KMS-11 (cell line): ENCODE measurements at regions not wholly inside any gene's neighbourhood (a gene's known extent, or its start where the extent isn't known, plus 50 kb on each side); places are given as distances from the start of the nearest gene placed in this dataset.

Experiments
- H2AFZ ChIP-seq: fragments of 200-600 bp; sonication (generic); 2 replicates; pipeline ENCODE4 v1.6.1; 2016; ENCODE audit warnings: antibody characterized with exemption, mixed run types, low read depth
- H3K27ac ChIP-seq: fragments of 200-600 bp; sonication (generic); 2 replicates; pipeline ENCODE4 v1.6.1; 2016; ENCODE audit warnings: mild to moderate bottlenecking, mixed run types
- H3K27me3 ChIP-seq: fragments of 200-600 bp; sonication (generic); 2 replicates; pipeline ENCODE4 v1.6.1; 2017; ENCODE audit warnings: mild to moderate bottlenecking, low read depth, mixed run types, moderate library complexity; ENCODE audit not compliant: insufficient read depth
- H3K36me3 ChIP-seq: fragments of 200-600 bp; sonication (generic); 2 replicates; pipeline ENCODE4 v1.6.1; 2017; ENCODE audit warnings: mild to moderate bottlenecking, mixed run types; ENCODE audit not compliant: insufficient read depth
- H3K4me1 ChIP-seq: fragments of 200-600 bp; sonication (generic); 2 replicates; pipeline ENCODE4 v1.6.1; 2016; ENCODE audit warnings: mild to moderate bottlenecking, low read depth, mixed run types; ENCODE audit not compliant: poor library complexity, severe bottlenecking
- H3K4me2 ChIP-seq: fragments of 200-600 bp; sonication (generic); 2 replicates; pipeline ENCODE4 v1.7.0; 2016; ENCODE audit warnings: mild to moderate bottlenecking, mixed run types
- H3K4me3 ChIP-seq: fragments of 200-600 bp; sonication (generic); IDR thresholded peaks from 2 replicates; pipeline ENCODE4 v1.6.1; 2017; ENCODE audit warnings: low read depth, low read length, mixed read lengths; ENCODE audit not compliant: insufficient read depth
- H3K79me2 ChIP-seq: fragments of 200-600 bp; sonication (generic); 2 replicates; pipeline ENCODE4 v1.6.1; 2016; ENCODE audit warnings: low read depth, mixed run types; ENCODE audit not compliant: insufficient read depth
- H3K9ac ChIP-seq: fragments of 200-600 bp; sonication (generic); 2 replicates; pipeline ENCODE4 v1.6.1; 2016; ENCODE audit warnings: mild to moderate bottlenecking, mixed run types
- H4K20me1 ChIP-seq: fragments of 200-600 bp; sonication (generic); 2 replicates; pipeline ENCODE4 v1.6.1; 2016; ENCODE audit warnings: mild to moderate bottlenecking, mixed run types; ENCODE audit not compliant: insufficient read depth
- TF ChIP-seq, protein P1 (sequence below): fragments of 200-600 bp; sonication (generic); conservative IDR thresholded peaks from 2 replicates; pipeline ENCODE4 v1.6.1; 2017; ENCODE audit warnings: low read depth, mild to moderate bottlenecking, antibody characterized with exemption, low read length, moderate library complexity, mixed read lengths

DNA sequence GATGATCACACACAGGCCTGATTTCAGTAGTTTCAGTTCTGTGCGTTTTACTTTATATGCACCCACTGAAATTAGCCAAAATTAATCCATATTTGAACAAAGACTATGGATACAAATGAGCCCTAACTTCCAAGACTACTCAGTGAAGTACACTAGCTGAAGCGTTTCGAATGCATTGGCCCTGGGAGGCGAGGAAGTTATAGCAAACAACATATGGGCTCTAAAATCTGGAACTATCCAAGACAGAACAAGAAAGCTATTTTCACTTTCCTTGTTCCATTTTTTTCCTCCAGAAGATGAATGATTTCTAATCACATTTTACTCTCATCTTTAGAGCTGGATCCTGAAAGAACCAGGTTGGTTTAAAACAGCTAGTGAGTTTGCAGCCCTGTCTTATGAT lies 399.4 kb upstream of the HNRNPA3 start:
- Histone ChIP-seq H4K20me1 (no peaks in the 10 kb centered on the region), H3K36me3 (no peaks in the 10 kb centered on the region), H3K4me1 (peaks cover 18% of the 10 kb centered on the region), H3K9ac (no peak overlapping the region), H2AFZ (no peak overlapping the region), H3K4me2 (no peak overlapping the region), H3K79me2 (no peaks in the 10 kb centered on the region), H3K27me3 (no peaks in the 10 kb centered on the region; the same call in 1 of the 2 replicates), H3K4me3 (no peak overlapping the region), H3K27ac (no peak overlapping the region)
- TF ChIP-seq, protein P1, sequence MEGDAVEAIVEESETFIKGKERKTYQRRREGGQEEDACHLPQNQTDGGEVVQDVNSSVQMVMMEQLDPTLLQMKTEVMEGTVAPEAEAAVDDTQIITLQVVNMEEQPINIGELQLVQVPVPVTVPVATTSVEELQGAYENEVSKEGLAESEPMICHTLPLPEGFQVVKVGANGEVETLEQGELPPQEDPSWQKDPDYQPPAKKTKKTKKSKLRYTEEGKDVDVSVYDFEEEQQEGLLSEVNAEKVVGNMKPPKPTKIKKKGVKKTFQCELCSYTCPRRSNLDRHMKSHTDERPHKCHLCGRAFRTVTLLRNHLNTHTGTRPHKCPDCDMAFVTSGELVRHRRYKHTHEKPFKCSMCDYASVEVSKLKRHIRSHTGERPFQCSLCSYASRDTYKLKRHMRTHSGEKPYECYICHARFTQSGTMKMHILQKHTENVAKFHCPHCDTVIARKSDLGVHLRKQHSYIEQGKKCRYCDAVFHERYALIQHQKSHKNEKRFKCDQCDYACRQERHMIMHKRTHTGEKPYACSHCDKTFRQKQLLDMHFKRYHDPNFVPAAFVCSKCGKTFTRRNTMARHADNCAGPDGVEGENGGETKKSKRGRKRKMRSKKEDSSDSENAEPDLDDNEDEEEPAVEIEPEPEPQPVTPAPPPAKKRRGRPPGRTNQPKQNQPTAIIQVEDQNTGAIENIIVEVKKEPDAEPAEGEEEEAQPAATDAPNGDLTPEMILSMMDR, result no peak

DNA sequence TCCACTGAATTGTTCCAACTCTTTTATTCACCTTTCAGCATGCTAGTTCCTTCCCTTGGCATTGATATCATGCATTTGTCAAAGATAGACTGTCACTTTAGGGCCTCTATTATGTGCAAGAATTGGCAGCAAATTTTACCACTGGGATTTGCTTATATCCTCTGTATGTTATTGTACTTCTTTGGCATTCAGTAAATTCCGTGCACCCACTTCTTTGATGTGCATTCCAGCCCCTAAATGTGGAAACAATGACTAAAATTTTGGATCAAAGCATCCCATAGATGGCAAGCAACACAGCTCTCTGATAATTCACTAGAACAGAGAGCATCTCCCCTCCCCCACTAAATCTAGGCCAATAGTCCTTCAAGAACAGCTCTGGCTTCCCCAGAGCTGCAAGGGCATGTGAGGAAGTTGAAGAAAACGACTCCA lies 399.0 kb upstream of the HNRNPA3 start:
- H3K4me3 ChIP-seq, result no peak overlapping the region
- TF ChIP-seq, protein P1, result no peak
- no peaks in the 10 kb centered on the region for H4K20me1 ChIP-seq
- H3K36me3 ChIP-seq, result no peaks in the 10 kb centered on the region
- no peak overlapping the region for H3K27ac ChIP-seq
- peaks cover 18% of the 10 kb centered on the region for H3K4me1 ChIP-seq
- no peak overlapping the region for H3K4me2 ChIP-seq
- no peaks in the 10 kb centered on the region; the same call in 1 of the 2 replicates for H3K27me3 ChIP-seq
- H2AFZ ChIP-seq, result no peak overlapping the region
- no peaks in the 10 kb centered on the region for H3K79me2 ChIP-seq
- H3K9ac ChIP-seq, result no peak overlapping the region

DNA sequence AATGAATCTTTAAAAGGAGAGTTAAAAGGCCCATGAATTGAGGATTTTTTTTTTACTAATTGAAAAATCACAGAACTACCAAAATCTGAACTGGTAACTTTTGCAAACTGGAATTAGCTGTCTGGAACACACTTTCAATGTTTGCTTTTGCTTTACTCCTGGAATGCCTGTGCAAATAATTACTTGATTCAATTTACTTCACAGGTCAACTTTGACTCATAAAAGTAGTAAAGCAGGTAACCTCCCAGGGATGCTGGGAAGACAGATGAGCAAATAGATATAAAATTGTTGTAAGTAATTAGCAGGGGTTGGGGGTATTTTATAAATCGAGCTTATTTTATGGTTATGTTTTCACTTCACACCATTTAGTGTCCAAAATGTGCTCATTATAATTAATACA lies 398.3 kb upstream of the HNRNPA3 start:
- no peaks in the 10 kb centered on the region for H3K36me3 ChIP-seq
- H3K4me2 ChIP-seq, result peak overlapping the region; percentile 56; the same call in 1 of the 2 replicates
- peaks cover 18% of the 10 kb centered on the region for H3K4me1 ChIP-seq
- TF ChIP-seq, protein P1, result no peak
- H4K20me1 ChIP-seq, result no peaks in the 10 kb centered on the region
- H3K79me2 ChIP-seq, result no peaks in the 10 kb centered on the region
- no peak overlapping the region for H3K4me3 ChIP-seq
- no peaks in the 10 kb centered on the region; the same call in 1 of the 2 replicates for H3K27me3 ChIP-seq
- H2AFZ ChIP-seq, result no peak overlapping the region
- no peak overlapping the region for H3K9ac ChIP-seq
- H3K27ac ChIP-seq, result no peak overlapping the region

DNA sequence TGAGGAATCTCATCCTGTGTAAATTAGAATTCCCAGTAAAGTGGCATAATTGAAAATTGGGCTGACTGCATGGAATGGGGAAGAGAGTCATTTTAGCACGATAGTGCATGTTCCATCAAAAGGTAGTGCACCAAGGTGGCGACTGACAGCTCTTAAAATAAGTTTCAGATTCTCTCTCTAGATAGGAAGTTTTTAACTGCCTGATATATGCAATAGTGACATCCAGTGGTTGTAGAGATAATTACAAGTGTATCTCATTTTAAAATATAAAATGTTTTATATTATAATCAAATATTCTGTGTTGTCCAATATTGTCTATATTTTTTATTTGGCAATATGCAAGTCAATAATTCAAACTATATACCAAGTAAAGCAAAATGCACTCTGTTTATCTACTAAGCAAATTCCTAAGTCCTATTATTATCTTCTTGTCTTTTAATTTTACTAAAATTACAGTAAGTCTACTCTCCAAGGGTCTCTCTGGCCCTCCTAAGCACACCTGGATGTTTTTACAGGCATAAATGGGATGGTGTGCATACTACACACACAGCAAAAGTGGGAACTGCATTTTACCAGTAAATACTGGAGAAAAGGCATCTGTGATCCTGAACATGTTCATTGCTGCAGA lies 397.7 kb upstream of the HNRNPA3 start:
- no peaks in the 10 kb centered on the region; the same call in 1 of the 2 replicates for H3K27me3 ChIP-seq
- H3K4me2 ChIP-seq, result peak overlapping the region; percentile 56; the same call in 1 of the 2 replicates
- H3K9ac ChIP-seq, result no peak overlapping the region
- no peak overlapping the region for H2AFZ ChIP-seq
- no peak overlapping the region for H3K27ac ChIP-seq
- H3K4me1 ChIP-seq, result peaks cover 18% of the 10 kb centered on the region
- TF ChIP-seq, protein P1, result peak; percentile 88
- no peaks in the 10 kb centered on the region for H3K79me2 ChIP-seq
- no peaks in the 10 kb centered on the region for H3K36me3 ChIP-seq
- no peaks in the 10 kb centered on the region for H4K20me1 ChIP-seq
- no peak overlapping the region for H3K4me3 ChIP-seq
